H1 (cell line): ENCODE measurements at regions not wholly inside any gene's neighbourhood (a gene's known extent, or its start where the extent isn't known, plus 50 kb on each side); places are given as distances from the start of the nearest gene placed in this dataset.

Source experiments
- CBX8 ChIP-seq: fragments of 300-800, 300-1000 bp; sonication (generic); IDR thresholded peaks from 2 replicates; pipeline ENCODE4 v1.7.1; 2016; ENCODE audit warnings: low read depth, low read length, borderline replicate concordance
- CHD2 ChIP-seq: IDR thresholded peaks from 2 replicates; pipeline ENCODE4 v1.6.1; 2012; ENCODE audit warnings: low read length, improper control_type of control experiment
- CHD7 ChIP-seq: fragments of 300-600 bp; sonication (generic); IDR thresholded peaks from 2 replicates; pipeline ENCODE4 v1.7.1; 2012; ENCODE audit warnings: low read length, moderate library complexity, mild to moderate bottlenecking, inconsistent platforms; ENCODE audit not compliant: insufficient replicate concordance
- E2F6 ChIP-seq: IDR thresholded peaks from 2 replicates; pipeline ENCODE4 v1.6.1; 2012; ENCODE audit warnings: inconsistent platforms
- JUND ChIP-seq: IDR thresholded peaks from 2 replicates; pipeline ENCODE4 v1.6.1; 2011; ENCODE audit warnings: mild to moderate bottlenecking, improper control_type of control experiment, low read length
- NANOG ChIP-seq: IDR thresholded peaks from 2 replicates; pipeline ENCODE4 v1.6.1; 2011; ENCODE audit warnings: low read length, low read depth, mild to moderate bottlenecking, inconsistent platforms; ENCODE audit not compliant: insufficient read depth, poor library complexity, severe bottlenecking
- RFX5 ChIP-seq: IDR thresholded peaks from 2 replicates; pipeline ENCODE4 v1.6.1; 2011; ENCODE audit warnings: low read depth, low read length, improper control_type of control experiment, borderline replicate concordance
- RNF2 ChIP-seq: fragments of 200-900, 300-1000 bp; sonication (generic); IDR thresholded peaks from 2 replicates; pipeline ENCODE4 v1.7.1; 2016; ENCODE audit warnings: borderline replicate concordance, low read depth, mild to moderate bottlenecking, antibody characterized with exemption, low read length; ENCODE audit not compliant: poor library complexity, severe bottlenecking; ENCODE audit errors: missing control alignments
- RXRA ChIP-seq: IDR thresholded peaks from 2 replicates; pipeline ENCODE4 v1.6.1; 2011; ENCODE audit warnings: low read depth, mild to moderate bottlenecking, low read length, moderate library complexity; ENCODE audit not compliant: insufficient read depth
- USF2 ChIP-seq: IDR thresholded peaks from 2 replicates; pipeline ENCODE4 v1.6.1; 2011; ENCODE audit warnings: low read length, improper control_type of control experiment

GRCh38 chr10:78533776-78534175, 500.1 kb downstream of the RPS24 start (continued):
- no peak for TF ChIP-seq CHD7
- TF ChIP-seq RFX5 = no peak
- TF ChIP-seq CHD2 = no peak
- no peak for TF ChIP-seq RNF2
- no peak for TF ChIP-seq NANOG
- no peak for TF ChIP-seq JUND
- TF ChIP-seq CBX8 = no peak
- no peak for TF ChIP-seq USF2
- TF ChIP-seq E2F6 = no peak
- no peak for TF ChIP-seq RXRA
